G401 (cell line): ENCODE measurements at regions not wholly inside any gene's neighbourhood (a gene's known extent, or its start where the extent isn't known, plus 50 kb on each side); places are given as distances from the start of the nearest gene placed in this dataset.

ENCODE experiments used
- DNase-seq: peaks from one replicate; pipeline ENCODE4 v3.0.0-alpha.2; 2015; ENCODE audit warnings: low spot score
- in situ Hi-C: cut with HindIII; loops from 2 replicates; pipeline ENCODE4 v1.10.0; 2016; ENCODE audit warnings: low sequenced_read_pairs, mixed read lengths

DNA sequence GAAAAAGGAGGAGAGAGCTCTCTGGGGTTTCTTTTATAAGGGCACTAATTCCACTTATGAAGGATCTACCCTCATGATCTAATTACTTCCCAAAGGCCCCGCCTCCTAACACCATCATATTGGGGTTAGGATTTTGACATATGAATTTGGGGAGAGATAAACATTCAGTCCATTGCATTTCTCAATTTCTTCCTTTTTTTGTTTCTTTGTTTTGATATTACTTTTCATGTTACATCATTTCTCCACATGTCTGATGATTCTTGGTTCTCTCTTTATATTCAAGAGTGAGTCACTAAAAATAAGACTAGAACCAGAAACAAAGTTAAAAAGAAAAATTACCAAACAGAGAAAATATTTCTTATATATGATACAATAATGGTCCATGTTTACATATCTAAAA lies 63.2 kb upstream of the DUSP10 start:
- DNase-seq, result no peak
- in situ Hi-C loops, result no loop called here

DNA sequence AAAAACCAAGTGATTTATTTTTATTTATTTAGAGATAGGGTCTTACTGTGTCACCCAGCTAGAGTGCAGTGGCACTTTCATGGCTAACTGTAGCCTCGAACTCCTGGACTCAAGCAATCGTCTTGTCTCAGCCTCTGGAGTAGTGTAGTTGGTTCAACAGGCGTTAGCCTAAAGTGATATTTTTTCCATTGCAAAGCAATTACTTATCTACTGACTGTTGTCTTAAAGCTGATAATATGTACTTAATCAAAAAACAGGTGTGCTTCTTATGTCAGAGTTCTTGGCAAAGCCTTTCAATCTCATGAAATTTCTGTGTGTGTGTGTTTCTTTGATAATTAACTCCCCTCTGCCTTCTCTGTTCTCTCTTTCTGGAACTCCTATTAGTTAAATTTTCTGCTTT lies 62.4 kb upstream of the DUSP10 start:
- in situ Hi-C loops, result no loop called here
- DNase-seq, result no peak

DNA sequence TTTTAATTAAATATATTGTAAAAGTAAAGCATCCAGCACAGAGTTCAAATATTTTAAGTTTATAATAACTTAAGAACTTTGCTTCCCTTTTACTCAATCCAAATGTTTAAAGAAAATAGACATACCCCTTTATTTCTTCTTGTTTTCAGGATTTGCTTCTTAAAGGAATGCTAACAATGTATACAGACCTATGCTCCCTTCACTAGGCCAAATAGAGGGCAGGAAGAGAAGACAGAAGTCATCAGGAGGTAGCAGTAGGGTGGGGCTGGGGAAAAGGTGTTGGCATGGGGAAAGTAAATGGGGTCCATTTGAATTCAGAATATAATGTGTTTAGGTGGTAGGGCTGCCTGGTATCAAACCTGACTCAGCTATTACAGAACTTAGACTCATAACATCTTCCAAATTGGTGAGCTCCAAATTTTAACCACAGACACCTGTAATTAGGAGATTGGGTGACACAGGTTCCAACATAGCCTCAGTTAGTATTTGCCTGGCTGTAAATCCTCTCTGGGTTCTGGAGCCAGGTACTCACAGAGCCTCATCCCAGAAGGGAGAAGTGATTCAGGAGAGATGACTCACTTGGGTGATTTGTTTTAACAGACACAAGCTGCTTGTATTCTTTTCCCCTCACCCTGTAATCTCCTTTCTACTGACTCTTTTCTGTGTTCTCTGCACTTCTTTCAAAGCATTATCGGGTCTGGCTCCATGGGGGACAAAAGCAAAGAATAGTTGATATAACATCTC lies 60.1 kb upstream of the DUSP10 start:
- no peak for DNase-seq
- in situ Hi-C loops, result no loop called here

DNA sequence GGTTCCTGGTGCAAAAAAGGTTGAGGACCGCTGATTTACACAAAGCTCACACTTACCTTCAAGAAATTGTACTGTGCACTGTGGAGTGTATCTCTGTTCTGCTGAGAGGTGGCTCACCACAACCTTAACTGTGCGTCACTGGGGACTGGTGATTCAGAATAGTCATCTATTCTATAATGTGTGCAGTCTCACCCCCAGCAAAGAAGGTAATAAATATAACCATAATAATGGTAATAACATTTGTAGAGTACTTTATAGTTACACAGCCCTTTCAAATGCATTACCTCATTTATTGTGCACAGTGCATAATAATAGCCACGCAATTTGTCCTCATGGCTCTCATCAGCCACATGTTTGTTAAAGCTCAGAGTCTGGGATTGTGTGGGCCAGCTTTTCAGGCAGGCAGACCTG lies 59.4 kb upstream of the DUSP10 start:
- in situ Hi-C loops, result no loop called here
- DNase-seq, result no peak

DNA sequence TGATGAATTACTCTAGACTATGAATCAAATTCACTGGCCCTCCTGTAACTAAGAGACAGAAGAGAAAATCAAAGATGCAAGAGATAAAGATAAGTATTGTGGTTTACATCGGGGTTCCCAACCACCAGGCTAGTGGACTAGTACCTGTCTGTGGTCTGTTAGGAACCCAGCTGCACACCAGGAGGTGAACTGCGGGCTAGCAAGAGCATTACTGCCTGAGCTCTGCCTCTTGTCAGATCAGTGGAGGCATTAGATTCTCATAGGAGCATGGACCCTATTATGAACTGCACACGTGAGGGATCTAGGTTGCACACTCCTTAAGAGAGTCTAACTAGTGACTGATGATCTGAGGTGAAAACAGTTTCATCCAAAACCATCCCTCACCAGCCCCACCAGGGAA lies 58.9 kb upstream of the DUSP10 start:
- no peak for DNase-seq
- in situ Hi-C loops, result no loop called here

DNA sequence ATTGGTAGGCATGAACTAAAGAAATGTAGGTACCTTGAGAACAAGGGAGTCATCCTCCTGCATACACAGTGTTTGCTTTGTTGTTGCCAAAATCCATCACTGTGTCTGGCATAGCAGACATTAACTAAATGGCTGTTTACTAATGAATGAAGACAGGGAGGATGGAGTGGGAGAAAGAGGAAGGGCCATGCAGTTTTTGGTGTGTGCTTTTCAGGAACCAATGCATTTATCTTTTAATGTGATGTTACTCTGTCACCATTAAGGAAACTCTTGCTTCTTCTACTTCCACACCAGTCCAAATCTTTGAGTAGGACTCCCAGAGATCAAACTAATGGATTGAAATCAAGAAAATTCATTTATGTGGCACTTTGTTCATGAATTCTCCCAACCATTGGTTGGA lies 55.6 kb upstream of the DUSP10 start:
- in situ Hi-C loops, result no loop called here
- no peak for DNase-seq

DNA sequence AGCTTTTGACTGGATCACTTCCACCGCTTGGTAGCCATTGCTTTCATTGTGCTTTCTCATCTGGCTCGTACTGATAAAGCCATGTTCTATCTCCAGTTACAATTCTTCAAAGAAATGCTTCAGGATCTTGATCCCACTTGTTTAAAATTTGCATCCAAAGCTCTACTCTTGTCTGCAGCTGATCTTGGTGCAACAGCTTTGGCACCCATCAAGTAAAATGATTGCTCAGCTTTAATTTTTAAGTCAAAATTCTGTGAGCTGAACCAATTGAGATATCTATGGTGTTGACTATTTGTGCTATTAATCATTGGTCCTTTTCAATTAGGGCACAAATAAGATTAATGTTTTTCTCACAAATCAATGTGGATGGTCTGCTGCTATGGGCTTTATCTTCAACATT lies 54.8 kb upstream of the DUSP10 start:
- in situ Hi-C loops, result no loop called here
- DNase-seq, result no peak

DNA sequence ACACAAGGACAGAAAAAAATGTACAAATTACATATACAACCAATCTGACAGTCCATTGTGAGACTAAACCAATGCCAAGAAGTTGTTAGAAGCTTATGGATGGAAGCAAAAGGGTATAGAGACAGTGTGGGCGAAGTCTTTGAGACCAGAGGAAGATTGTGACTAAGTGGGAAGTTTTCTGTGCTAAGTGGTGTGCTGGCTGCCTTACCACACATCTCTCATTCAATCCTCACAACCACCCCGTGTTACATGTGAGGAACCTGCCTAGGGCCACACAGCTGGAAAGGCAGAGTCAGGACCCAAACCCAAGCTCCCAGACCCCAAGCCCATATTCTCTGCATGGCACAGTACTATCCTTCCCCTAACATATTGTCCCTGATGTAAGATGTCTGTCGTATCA lies 53.5 kb upstream of the DUSP10 start:
- in situ Hi-C loops, result no loop called here

DNA sequence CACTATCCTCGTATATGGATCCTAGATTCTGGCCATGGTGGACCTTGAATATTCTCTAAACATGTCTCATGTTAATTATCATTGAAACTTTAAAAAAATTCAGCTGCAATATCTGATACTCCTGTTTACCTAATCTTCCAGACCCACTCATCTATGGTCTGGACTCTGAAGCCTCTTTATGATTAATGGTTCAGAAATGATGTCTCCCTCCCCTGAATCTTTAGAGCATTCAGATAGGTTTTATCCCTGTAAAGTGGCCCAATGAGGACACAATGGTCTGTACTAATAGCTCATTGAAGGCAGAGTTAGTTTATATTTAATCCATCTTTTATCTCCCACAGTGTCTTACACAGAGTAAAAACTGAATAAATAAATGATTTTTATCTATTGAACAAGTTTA lies 53.0 kb upstream of the DUSP10 start:
- in situ Hi-C loops, result no loop called here

More for the DNA sequence above, 53.5 kb upstream of the DUSP10 start:
- DNase-seq, result no peak

DNA sequence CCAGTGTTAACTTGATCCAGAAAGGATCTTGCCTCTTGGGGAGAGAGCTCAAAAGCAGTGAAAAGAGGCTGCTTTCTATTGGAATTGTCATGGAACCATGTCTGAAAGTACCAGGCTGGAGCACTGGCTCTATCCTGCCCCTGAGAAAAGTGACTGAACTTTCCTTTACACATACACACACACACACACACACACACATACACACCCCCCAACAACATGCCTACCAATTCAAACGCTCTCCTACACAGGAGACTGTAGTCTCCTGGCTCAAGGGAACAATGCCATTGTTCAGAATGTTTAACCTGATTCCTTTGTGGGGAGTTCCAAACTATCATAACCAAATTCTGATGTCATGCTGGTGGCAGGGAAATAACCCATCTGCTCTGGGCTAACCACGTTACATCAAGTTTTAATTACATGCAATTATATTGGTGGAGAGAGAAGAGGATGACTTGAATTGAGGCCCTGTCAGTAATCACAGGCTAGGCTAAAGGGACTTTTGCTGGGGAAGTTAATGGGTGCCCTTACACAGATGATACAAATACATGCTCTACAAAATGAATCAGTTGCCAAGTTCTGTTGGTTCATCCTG lies 52.3 kb upstream of the DUSP10 start:
- DNase-seq, result no peak
- in situ Hi-C loops, result no loop called here

More for the DNA sequence above, 53.0 kb upstream of the DUSP10 start:
- DNase-seq, result no peak

DNA sequence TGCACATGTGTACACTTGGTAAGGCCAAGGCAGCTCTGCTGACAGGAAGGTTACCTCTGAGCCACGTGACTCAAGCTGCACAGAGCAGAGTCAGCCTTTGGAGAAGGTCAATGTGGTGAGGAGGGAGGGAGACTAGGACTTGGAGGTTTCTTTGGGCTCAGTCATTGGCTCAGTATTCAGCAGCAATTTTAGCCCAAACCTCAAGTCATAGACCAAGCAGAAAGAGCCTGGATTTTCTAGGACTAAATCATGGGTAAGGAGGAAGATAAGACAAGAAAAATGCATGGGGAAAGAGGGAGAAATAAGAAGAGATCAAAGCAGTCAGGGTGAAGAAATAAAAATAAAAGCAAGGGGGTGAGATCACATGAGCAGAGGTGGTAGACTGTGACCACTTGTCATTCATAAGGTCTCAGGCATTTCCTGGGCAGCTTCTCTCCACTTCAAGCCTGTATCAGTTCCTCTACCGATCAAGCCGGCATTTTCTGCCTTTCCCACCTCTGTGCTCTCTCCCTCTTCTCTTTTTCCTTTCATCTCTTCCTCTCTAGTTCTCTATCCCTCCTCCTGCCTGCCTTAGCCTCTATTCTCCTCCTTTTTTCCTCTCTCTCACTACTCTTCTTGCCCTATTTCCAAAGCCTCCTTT lies 51.7 kb upstream of the DUSP10 start:
- in situ Hi-C loops, result no loop called here
- DNase-seq, result no peak

DNA sequence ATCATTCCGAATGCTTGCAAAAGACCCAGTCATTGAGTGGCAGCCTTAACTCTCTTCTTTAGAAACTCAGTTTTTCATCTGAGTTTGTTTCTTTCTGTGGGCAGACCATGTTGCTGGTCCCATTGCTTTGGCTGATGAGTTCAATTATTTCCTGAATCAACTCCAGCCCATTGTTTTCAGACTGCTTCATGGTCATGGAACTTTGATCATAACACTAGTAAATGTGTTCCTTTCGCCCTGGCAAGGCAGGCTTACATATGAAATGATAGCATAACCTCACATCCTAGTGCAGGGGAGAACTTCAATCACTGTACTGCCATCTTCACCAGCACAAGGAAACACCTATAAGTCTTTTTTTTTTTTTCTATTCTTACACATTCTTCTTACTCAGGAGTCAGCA lies 50.0 kb upstream of the DUSP10 start:
- DNase-seq, result no peak
- in situ Hi-C loops, result no loop called here
